Eye (tissue), 1 donor: ENCODE measurements at regions not wholly inside any gene's neighbourhood (a gene's known extent, or its start where the extent isn't known, plus 50 kb on each side); places are given as distances from the start of the nearest gene placed in this dataset.

Experiments used
- DNase-seq: peaks from one replicate; pipeline ENCODE4 v3.0.0-alpha.2; 2015

GRCh38 chr9:135009794-135010585, 77.5 kb upstream of the OLFM1 start:
- no peak for DNase-seq

GRCh38 chr9:135010586-135010860, 76.9 kb upstream of the OLFM1 start:
- no peak for DNase-seq

GRCh38 chr9:135010921-135011320, 76.5 kb upstream of the OLFM1 start:
- peak; percentile 65 for DNase-seq

GRCh38 chr9:135012166-135012565, 75.3 kb upstream of the OLFM1 start:
- DNase-seq: no peak

GRCh38 chr9:135014311-135015010, 73.0 kb upstream of the OLFM1 start:
- DNase-seq: no peak

- no peak for DNase-seq
Measured at GRCh38 chr9:135015096-135015495, 72.4 kb upstream of the OLFM1 start.

- DNase-seq: no peak
Measured at GRCh38 chr9:135015565-135015964, 71.9 kb upstream of the OLFM1 start.

- DNase-seq: no peak
Measured at GRCh38 chr9:135016037-135016640, 71.3 kb upstream of the OLFM1 start.

GRCh38 chr9:135016876-135017275, 70.6 kb upstream of the OLFM1 start:
- DNase-seq: no peak

- no peak for DNase-seq
Measured at GRCh38 chr9:135017899-135018298, 69.6 kb upstream of the OLFM1 start.

GRCh38 chr9:135018306-135018915, 69.1 kb upstream of the OLFM1 start:
- DNase-seq: no peak

- no peak for DNase-seq
Measured at GRCh38 chr9:135019224-135019623, 68.2 kb upstream of the OLFM1 start.

- no peak for DNase-seq
Measured at GRCh38 chr9:135020481-135021392, 66.7 kb upstream of the OLFM1 start.

GRCh38 chr9:135021393-135021789, 66.1 kb upstream of the OLFM1 start:
- DNase-seq: no peak

- DNase-seq: no peak
Measured at GRCh38 chr9:135022191-135022870, 65.1 kb upstream of the OLFM1 start.

- DNase-seq: peak; percentile 75
Measured at GRCh38 chr9:135023088-135023785, 64.2 kb upstream of the OLFM1 start.

GRCh38 chr9:135023786-135024405, 63.6 kb upstream of the OLFM1 start:
- DNase-seq: no peak

GRCh38 chr9:135029463-135029862, 58.0 kb upstream of the OLFM1 start:
- DNase-seq: no peak

GRCh38 chr9:135029871-135030565, 57.5 kb upstream of the OLFM1 start:
- no peak for DNase-seq

- DNase-seq: no peak
Measured at GRCh38 chr9:135030566-135031226, 56.8 kb upstream of the OLFM1 start.
